ENCODE measurements at regions not wholly inside any gene's neighbourhood (a gene's known extent, or its start where the extent isn't known, plus 50 kb on each side); places are given as distances from the start of the nearest gene placed in this dataset.

GRCh38 chr2:199201539-199201938 is 256.2 kb downstream of the SATB2 start:
- H3K4me1 Mint-ChIP-seq: peaks cover 26% of the 10 kb centered on the region
- no peak for TF ChIP-seq ZBTB43 (CRISPR knock-in tag; IDR thresholded peaks at IDR 0.05)
- no peak for TF ChIP-seq TP53 (CRISPR knock-in tag; IDR thresholded peaks at IDR 0.05)
- TF ChIP-seq MLX (CRISPR knock-in tag; IDR thresholded peaks at IDR 0.05): no peak
- no peak for TF ChIP-seq E2F1 (CRISPR knock-in tag; IDR thresholded peaks at IDR 0.05)
- TF ChIP-seq ATF6 (CRISPR knock-in tag; IDR thresholded peaks at IDR 0.05): no peak
- TF ChIP-seq FOXJ3 (CRISPR knock-in tag; IDR thresholded peaks at IDR 0.05; ENCODE audit: borderline replicate concordance): no peak
- TF ChIP-seq JUN (CRISPR knock-in tag; IDR thresholded peaks at IDR 0.05): no peak
- no peak for TF ChIP-seq ATF3 (CRISPR knock-in tag; conservative IDR thresholded peaks at IDR 0.05)
- TF ChIP-seq ZNF671 (CRISPR knock-in tag; IDR thresholded peaks at IDR 0.05): no peak
- TF ChIP-seq ZNF423 (CRISPR knock-in tag; IDR thresholded peaks at IDR 0.05): no peak
- no peak for TF ChIP-seq ARID4B (CRISPR knock-in tag; IDR thresholded peaks at IDR 0.05; ENCODE audit: borderline replicate concordance)
- no peak for TF ChIP-seq ZNF263 (CRISPR knock-in tag; IDR thresholded peaks at IDR 0.05; ENCODE audit: low read depth)
- TF ChIP-seq EMX1 (CRISPR knock-in tag; IDR thresholded peaks at IDR 0.05): no peak
- no peak for TF ChIP-seq NFE2L1 (CRISPR knock-in tag; IDR thresholded peaks at IDR 0.05)
- no peaks in the 10 kb centered on the region; the same call in 1 of the 2 replicates for H3K27me3 Mint-ChIP-seq (ENCODE audit: low read depth)
- ATAC-seq (no peak), DNase-seq (ENCODE audit: low spot score) (no peak)
- ChIA-PET POLR2A (no interaction called here), CTCF (no interaction called here)
- peaks cover 12% of the 10 kb centered on the region for H3K9me3 Mint-ChIP-seq
- H3K36me3 Mint-ChIP-seq: no peaks in the 10 kb centered on the region
- no peak overlapping the region for H3K27ac Mint-ChIP-seq
- H3K4me3 Mint-ChIP-seq: no peak overlapping the region

GRCh38 chr2:199199797-199200196 is 257.9 kb downstream of the SATB2 start:
- Mint-ChIP-seq H3K27ac (no peak overlapping the region), H3K27me3 (ENCODE audit: low read depth) (no peaks in the 10 kb centered on the region; the same call in 1 of the 2 replicates), H3K4me1 (peaks cover 22% of the 10 kb centered on the region), H3K4me3 (no peak overlapping the region), H3K36me3 (no peaks in the 10 kb centered on the region), H3K9me3 (peaks cover 12% of the 10 kb centered on the region)
- ChIA-PET CTCF (no interaction called here), POLR2A (no interaction called here)
- ATAC-seq (no peak), DNase-seq (ENCODE audit: low spot score) (no peak)
- TF ChIP-seq E2F1 (CRISPR knock-in tag; IDR thresholded peaks at IDR 0.05): no peak
- no peak for TF ChIP-seq ZBTB43 (CRISPR knock-in tag; IDR thresholded peaks at IDR 0.05)
- TF ChIP-seq NFE2L1 (CRISPR knock-in tag; IDR thresholded peaks at IDR 0.05): no peak
- no peak for TF ChIP-seq ZNF281 (CRISPR knock-in tag; IDR thresholded peaks at IDR 0.05)
- no peak for TF ChIP-seq TP53 (CRISPR knock-in tag; IDR thresholded peaks at IDR 0.05)
- no peak for TF ChIP-seq ZNF232 (CRISPR knock-in tag; IDR thresholded peaks at IDR 0.05)
- TF ChIP-seq RORB (CRISPR knock-in tag; IDR thresholded peaks at IDR 0.05): no peak
- no peak for TF ChIP-seq ZNF263 (CRISPR knock-in tag; IDR thresholded peaks at IDR 0.05; ENCODE audit: low read depth)
- TF ChIP-seq MXD4 (CRISPR knock-in tag; IDR thresholded peaks at IDR 0.05; ENCODE audit: borderline replicate concordance): no peak
- TF ChIP-seq JAZF1 (CRISPR knock-in tag; IDR thresholded peaks at IDR 0.05): no peak
- no peak for TF ChIP-seq ZNF121 (CRISPR knock-in tag; IDR thresholded peaks at IDR 0.05)

Data from WTC11 (cell line).